ENCODE measurements at regions not wholly inside any gene's neighbourhood (a gene's known extent, or its start where the extent isn't known, plus 50 kb on each side); places are given as distances from the start of the nearest gene placed in this dataset.

GRCh38 chr11:31865606-31866300 lies 54.6 kb upstream of the PAX6 start:
- no peak for DNase-seq (ENCODE audit: extremely low read depth, low read depth)

DNA sequence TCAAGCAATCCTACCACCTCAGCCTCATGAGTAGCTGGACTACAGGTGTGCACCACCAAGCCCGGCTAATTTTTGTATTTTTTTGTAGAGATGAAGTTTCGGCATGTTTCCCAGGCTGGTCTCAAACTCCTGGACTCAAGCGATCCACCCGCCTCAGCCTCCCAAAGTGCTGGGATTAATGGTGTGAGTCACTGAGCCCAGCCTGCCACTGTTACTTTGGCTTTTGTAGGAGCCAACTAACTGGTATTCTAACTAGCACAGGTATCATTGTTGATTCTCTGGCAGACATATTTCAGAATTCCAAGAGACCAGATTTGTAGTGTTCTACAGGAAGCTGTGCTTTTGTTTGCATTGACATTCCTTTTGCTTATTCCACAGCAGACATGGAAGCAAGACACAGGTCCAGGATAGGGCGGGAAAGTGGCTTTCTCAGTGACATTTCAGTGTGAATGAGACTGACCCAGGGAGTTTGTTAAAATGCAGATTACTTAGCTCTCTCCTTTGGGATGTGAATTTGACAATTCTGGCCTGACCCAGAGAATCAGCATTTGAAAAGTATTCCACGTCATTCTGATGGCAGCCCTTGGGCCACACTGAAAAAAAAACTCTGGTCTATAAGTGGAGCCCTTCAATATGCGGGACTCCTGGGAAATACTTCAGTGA lies 52.2 kb upstream of the PAX6 start:
- no peak for DNase-seq (ENCODE audit: extremely low read depth, low read depth)

DNA sequence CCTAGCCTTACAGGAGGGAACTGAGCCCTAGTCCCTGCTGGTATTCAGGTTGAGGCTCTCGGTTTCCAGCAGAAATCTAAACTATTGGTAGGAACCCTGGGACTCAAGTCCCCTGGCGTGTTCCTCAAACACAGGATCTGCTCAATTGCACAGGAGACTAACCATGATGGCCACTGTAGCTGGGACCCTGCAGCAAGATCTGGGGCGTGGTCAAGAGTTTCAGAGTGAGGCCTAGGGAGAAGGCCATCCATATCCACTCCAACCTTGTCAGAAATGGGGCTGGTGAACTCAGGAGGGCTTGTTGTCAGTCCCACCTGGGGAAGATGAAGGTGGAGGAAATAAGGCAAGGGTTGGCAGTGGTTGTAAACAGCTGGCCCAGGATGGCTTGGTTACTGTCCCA lies 49.9 kb upstream of the PAX6 start:
- no peak for DNase-seq (ENCODE audit: extremely low read depth, low read depth)

Data from NCI-H460 (cell line).